K562 (cell line): ENCODE measurements at regions not wholly inside any gene's neighbourhood (a gene's known extent, or its start where the extent isn't known, plus 50 kb on each side); places are given as distances from the start of the nearest gene placed in this dataset.

Source experiments
- ATAC-seq: fragments of 200-7000 bp; cut with Tn5 transposase; 3 replicates; pipeline ENCODE4 v1.9.1; 2020; ENCODE audit warnings: moderate library complexity
- BruUV-seq: library from RNA; stranded (reverse); fragments of 400-500 nt; replicated peaks from 2 replicates; lab custom pipeline; 2021; lab: Mats Ljungman, UMichigan
- CTCF ChIA-PET: fragments of 300-600 bp; formaldehyde crosslinking; extraction: SDS; loops from one replicate; lab custom pipeline; 2021; ENCODE audit warnings: low intra/inter-chr PET ratio; lab: Yijun Ruan, JAX
- POLR2A ChIA-PET: fragments of 300-600, 350-650 bp; sonication (Branson Sonifier 250); formaldehyde crosslinking; extraction: SDS; loops from one replicate; lab custom pipeline; 2021; ENCODE audit warnings: antibody characterized with exemption, inconsistent platforms; lab: Yijun Ruan, JAX
- DNase-seq, 4 experiments: peaks; one replicate each; pipeline versions ENCODE4 v3.0.0 to v3.0.0-alpha.2; 2011 to 2018; ENCODE audit warnings: low spot score in 3 of 4, mixed read lengths in 3 of 4; ENCODE audit errors: extremely low read depth in 1 of 4
- FAIRE-seq: peaks from 2 replicates; lab custom pipeline; 2011; peaks lifted over from hg19 to GRCh38; lab: Jason Lieb, UNC
- H2AFZ ChIP-seq: 2 replicates; pipeline ENCODE4 v1.6.0; 2011; ENCODE audit warnings: low read depth, low read length, control low read depth, inconsistent platforms
- H3K27ac ChIP-seq: fragments of 200-600 bp; 3 replicates; pipeline ENCODE4 v1.8.0; 2011; ENCODE audit warnings: low read depth, mild to moderate bottlenecking, control low read depth, inconsistent platforms, low read length, moderate library complexity, mixed read lengths; ENCODE audit errors: extremely low read depth
- H3K27me3 ChIP-seq, 2 experiments: fragments of 300-600 bp in 1 of 2; 2 replicates in 1 of 2; 3 replicates in 1 of 2; pipeline versions ENCODE4 v1.6.0 to v1.8.0; 2011; ENCODE audit warnings: inconsistent platforms in 2 of 2, low read length in 2 of 2, mild to moderate bottlenecking in 1 of 2, mixed read lengths in 1 of 2, moderate library complexity in 1 of 2; ENCODE audit not compliant: control insufficient read depth in 2 of 2, insufficient read depth in 2 of 2
- H3K36me3 ChIP-seq: fragments of 300-600 bp; 3 replicates; pipeline ENCODE4 v1.8.0; 2011; ENCODE audit warnings: mild to moderate bottlenecking, low read length, inconsistent platforms; ENCODE audit not compliant: control insufficient read depth, insufficient read depth
- H3K4me1 ChIP-seq, 2 experiments: fragments of 200-600 bp in 1 of 2; replicated peaks in 1 of 2; 2 replicates in 1 of 2; 3 replicates in 1 of 2; pipeline versions ENCODE4 v1.5.1 to v1.8.0; 2011; ENCODE audit warnings: inconsistent platforms in 2 of 2, low read length in 2 of 2, mild to moderate bottlenecking in 1 of 2, mixed read lengths in 1 of 2, moderate library complexity in 1 of 2; ENCODE audit not compliant: control insufficient read depth in 2 of 2, insufficient read depth in 2 of 2
- H3K4me2 ChIP-seq: 2 replicates; pipeline ENCODE4 v1.6.1; 2011; ENCODE audit warnings: low read length, control low read depth, inconsistent platforms, mixed read lengths; ENCODE audit not compliant: insufficient read depth
- H3K4me3 ChIP-seq: fragments of 200-600 bp; sonication (generic), shearing (Covaris generic); 2 replicates; pipeline ENCODE4 v1.5.1; 2016; ENCODE audit warnings: control low read depth, inconsistent platforms
- H3K79me2 ChIP-seq: fragments of 200-600 bp; 3 replicates; pipeline ENCODE4 v1.8.0; 2011; ENCODE audit warnings: low read length, inconsistent platforms; ENCODE audit not compliant: control insufficient read depth, insufficient read depth
- H3K9ac ChIP-seq, 2 experiments: 2 replicates each; pipeline versions ENCODE4 v1.6.0 to v1.6.1; 2011; ENCODE audit warnings: low read depth in 2 of 2, low read length in 2 of 2, control low read depth in 1 of 2, inconsistent platforms in 1 of 2, mild to moderate bottlenecking in 1 of 2, mixed read lengths in 1 of 2; ENCODE audit not compliant: insufficient read depth in 1 of 2
- H3K9me1 ChIP-seq: one replicate; pipeline ENCODE4 v1.6.0; 2011; ENCODE audit warnings: inconsistent platforms, mild to moderate bottlenecking, low read length, moderate library complexity; ENCODE audit not compliant: control insufficient read depth, insufficient read depth
- H3K9me3 ChIP-seq: replicated peaks from 2 replicates; pipeline ENCODE4 v1.5.1; 2011; ENCODE audit warnings: low read depth, low read length, inconsistent platforms; ENCODE audit not compliant: control insufficient read depth, insufficient read depth
- H4K20me1 ChIP-seq: replicated peaks from 2 replicates; pipeline ENCODE4 v1.6.1; 2011; ENCODE audit warnings: low read length, inconsistent platforms, mixed read lengths; ENCODE audit not compliant: control insufficient read depth, insufficient read depth
- BRCA1 ChIP-seq, 2 experiments: fragments of 450-650 bp in 1 of 2; sonication (generic) in 1 of 2; formaldehyde crosslinking in 1 of 2; IDR thresholded peaks; 2 replicates each; pipeline versions ENCODE4 v1.5.0 to v1.6.1; 2017 to 2020; ENCODE audit warnings: mild to moderate bottlenecking in 1 of 2, missing genetic modification reagents in 1 of 2
- CBX5 ChIP-seq: IDR thresholded peaks from 2 replicates; pipeline ENCODE4 v1.6.1; 2014; ENCODE audit warnings: low read depth, borderline replicate concordance
- HDAC8 ChIP-seq: fragments of 450-650 bp; IDR thresholded peaks from 2 replicates; pipeline ENCODE4 v1.6.1; 2016; ENCODE audit warnings: mild to moderate bottlenecking, missing genetic modification characterization, moderate library complexity, missing compliant biosample characterization
- HDGF ChIP-seq: fragments of 450-650 bp; IDR thresholded peaks from 2 replicates; pipeline ENCODE4 v1.6.1; 2016
- MCM3 ChIP-seq: fragments of 450-650 bp; IDR thresholded peaks from 2 replicates; pipeline ENCODE4 v1.6.1; 2016
- SMC3 ChIP-seq: conservative IDR thresholded peaks from 2 replicates; pipeline ENCODE4 v1.6.1; 2011; ENCODE audit warnings: low read depth, low read length, improper control_type of control experiment; ENCODE audit not compliant: insufficient read depth
- TCF3 ChIP-seq: sonication (generic); formaldehyde crosslinking; IDR thresholded peaks from 2 replicates; pipeline ENCODE4 v1.4.0; 2020; ENCODE audit warnings: mild to moderate bottlenecking, missing genetic modification reagents
- TOE1 ChIP-seq, 2 experiments: fragments of 450-650 bp in 1 of 2; sonication (generic) in 1 of 2; formaldehyde crosslinking in 1 of 2; IDR thresholded peaks; 2 replicates each; pipeline versions ENCODE4 v1.7.1 to v1.8.0; 2016 to 2022; ENCODE audit warnings: borderline replicate concordance in 2 of 2, mild to moderate bottlenecking in 2 of 2, antibody characterized with exemption in 1 of 2, inconsistent platforms in 1 of 2, low read depth in 1 of 2, missing genetic modification reagents in 1 of 2, moderate library complexity in 1 of 2
- TRIM28 ChIP-seq: fragments of 450-650 bp; IDR thresholded peaks from 2 replicates; pipeline ENCODE4 v1.6.1; 2017
- YBX1 ChIP-seq: fragments of 450-650 bp; IDR thresholded peaks from 2 replicates; pipeline ENCODE4 v1.7.1; 2016; ENCODE audit warnings: mild to moderate bottlenecking
- ZBTB12 ChIP-seq: fragments of 250-450 bp; sonication (Bioruptor Pico); IDR thresholded peaks from 2 replicates; pipeline ENCODE4 v1.4.0; 2020
- ZNF143 ChIP-seq: sonication (generic); formaldehyde crosslinking; IDR thresholded peaks from 2 replicates; pipeline ENCODE4 v1.9.0; 2022; ENCODE audit warnings: mild to moderate bottlenecking, missing genetic modification reagents
- ZNF232 ChIP-seq: sonication (generic); formaldehyde crosslinking; IDR thresholded peaks from 2 replicates; pipeline ENCODE4 v1.8.0; 2022; ENCODE audit warnings: mild to moderate bottlenecking, missing genetic modification reagents
- WGBS: fragments of 100-300 bp; shearing (Covaris generic); methylation state at CpG from one replicate; pipeline ENCODE4 v1.1.6; 2016; ENCODE audit warnings: low coverage, mixed read lengths; ENCODE audit not compliant: insufficient coverage; ENCODE audit errors: missing lambda C conversion rate; 5-methylcytosine and 5-hydroxymethylcytosine counted together
- in situ Hi-C: fragments of 300-500 bp; cut with MboI; formaldehyde crosslinking; loops from 4 replicates; pipeline ENCODE4 v1.15.0; 2018; ENCODE audit warnings: inconsistent platforms, mixed read lengths
- intact Hi-C: fragments of 100-400 bp; cut with micrococcal nuclease; formaldehyde crosslinking; loops from 2 replicates; pipeline ENCODE4 v1.14.2; 2022

- Histone ChIP-seq H3K4me3 (no peak overlapping the region), H3K9me3 (no peaks in the 10 kb centered on the region), H3K4me2 (no peak overlapping the region), H3K36me3 (no peaks in the 10 kb centered on the region), H3K9me1 (no peaks in the 10 kb centered on the region), H4K20me1 (no peaks in the 10 kb centered on the region), H3K27ac (no peak overlapping the region), H3K27me3 (no peaks in the 10 kb centered on the region), H3K4me1 (no peaks in the 10 kb centered on the region), H3K9ac (no peak overlapping the region), H3K79me2 (no peaks in the 10 kb centered on the region), H2AFZ (no peak overlapping the region)
- BruUV-seq: no TSS peak
- TF ChIP-seq HDGF: no peak
- no peak for TF ChIP-seq ZNF232 (CRISPR knock-in tag)
- TF ChIP-seq ZBTB12 (CRISPR knock-in tag): no peak
- TF ChIP-seq TRIM28: no peak
- TF ChIP-seq YBX1: no peak
- TF ChIP-seq TCF3: no peak
- TF ChIP-seq SMC3: no peak
- TF ChIP-seq MCM3: no peak
- no peak for TF ChIP-seq ZNF143 (CRISPR knock-in tag)
- no peak for TF ChIP-seq BRCA1 (IDR thresholded peaks at IDR 0.05)
- TF ChIP-seq BRCA1 (CRISPR knock-in tag; IDR thresholded peaks at IDR 0.05): no peak
- TF ChIP-seq CBX5: no peak
- TF ChIP-seq TOE1 (IDR thresholded peaks at IDR 0.05; ENCODE audit: borderline replicate concordance): no peak
- no peak for TF ChIP-seq TOE1 (CRISPR knock-in tag; IDR thresholded peaks at IDR 0.05; ENCODE audit: borderline replicate concordance, low read depth)
- no peak for TF ChIP-seq HDAC8
- FAIRE-seq (no peak), ATAC-seq (no peak), DNase-seq (no peak)
- in situ Hi-C loops (no loop called here), intact Hi-C loops (no loop called here)
- ChIA-PET CTCF (no interaction called here), POLR2A (no interaction called here)
- 7% methylated on average over 1 of the region's 1 CpG for WGBS
Observed at GRCh38 chr4:34250562-34250961, 1993.8 kb downstream of the ARAP2 start.
